H54 (cell line): ENCODE measurements at regions not wholly inside any gene's neighbourhood (a gene's known extent, or its start where the extent isn't known, plus 50 kb on each side); places are given as distances from the start of the nearest gene placed in this dataset.
A peak's percentile ranks its signal among the peaks of the same experiment; 100 is the strongest.

ENCODE experiments used
- DNase-seq: peaks from one replicate; pipeline ENCODE4 v3.0.0; 2011; ENCODE audit warnings: low spot score, mixed read lengths; ENCODE audit not compliant: insufficient read length
- FAIRE-seq: peaks from 3 replicates; lab custom pipeline; 2011; peaks lifted over from hg19 to GRCh38; lab: Jason Lieb, UNC
- POLR2A ChIP-seq: IDR thresholded peaks from 2 replicates; pipeline ENCODE4 v1.6.1; 2011; ENCODE audit warnings: low read depth, mild to moderate bottlenecking, low read length

- no peak for FAIRE-seq
- no peak for TF ChIP-seq POLR2A
Observed at GRCh38 chr15:57857871-57858270, 151.4 kb downstream of the POLR2M start.

GRCh38 chr15:57859130-57859685 is 152.7 kb downstream of the POLR2M start:
- no peak for FAIRE-seq
- TF ChIP-seq POLR2A, result no peak
- DNase-seq, result no peak

More at GRCh38 chr15:57857871-57858270, 151.4 kb downstream of the POLR2M start:
- DNase-seq, result no peak

- FAIRE-seq (no peak), DNase-seq (no peak)
- no peak for TF ChIP-seq POLR2A
Observed at GRCh38 chr15:57861034-57861638, 154.6 kb downstream of the POLR2M start.

- FAIRE-seq (no peak), DNase-seq (peak; percentile 1)
- no peak for TF ChIP-seq POLR2A
Observed at GRCh38 chr15:57861815-57862586, 155.5 kb downstream of the POLR2M start.

GRCh38 chr15:57862761-57863160 is 156.2 kb downstream of the POLR2M start:
- TF ChIP-seq POLR2A, result no peak
- no peak for DNase-seq
- FAIRE-seq, result no peak

GRCh38 chr15:57865294-57865693 is 158.8 kb downstream of the POLR2M start:
- no peak for FAIRE-seq

GRCh38 chr15:57866149-57866736 is 159.7 kb downstream of the POLR2M start:
- DNase-seq, result no peak
- FAIRE-seq, result no peak
- no peak for TF ChIP-seq POLR2A

More at GRCh38 chr15:57865294-57865693, 158.8 kb downstream of the POLR2M start:
- TF ChIP-seq POLR2A, result no peak
- no peak for DNase-seq

GRCh38 chr15:57867970-57868798 is 161.7 kb downstream of the POLR2M start:
- no peak for FAIRE-seq
- TF ChIP-seq POLR2A, result no peak

GRCh38 chr15:57870667-57871066 is 164.2 kb downstream of the POLR2M start:
- DNase-seq (no peak), FAIRE-seq (no peak)
- no peak for TF ChIP-seq POLR2A

More at GRCh38 chr15:57867970-57868798, 161.7 kb downstream of the POLR2M start:
- no peak for DNase-seq

GRCh38 chr15:57872281-57873030 is 165.9 kb downstream of the POLR2M start:
- no peak for TF ChIP-seq POLR2A
- no peak for DNase-seq
- no peak for FAIRE-seq

- no peak for FAIRE-seq
Observed at GRCh38 chr15:57873564-57874209, 167.2 kb downstream of the POLR2M start.

GRCh38 chr15:57875347-57875746 is 168.8 kb downstream of the POLR2M start:
- FAIRE-seq (no peak), DNase-seq (no peak)
- TF ChIP-seq POLR2A, result no peak

More at GRCh38 chr15:57873564-57874209, 167.2 kb downstream of the POLR2M start:
- no peak for DNase-seq
- TF ChIP-seq POLR2A, result no peak
